ENCODE measurements at regions not wholly inside any gene's neighbourhood (a gene's known extent, or its start where the extent isn't known, plus 50 kb on each side); places are given as distances from the start of the nearest gene placed in this dataset.

DNA sequence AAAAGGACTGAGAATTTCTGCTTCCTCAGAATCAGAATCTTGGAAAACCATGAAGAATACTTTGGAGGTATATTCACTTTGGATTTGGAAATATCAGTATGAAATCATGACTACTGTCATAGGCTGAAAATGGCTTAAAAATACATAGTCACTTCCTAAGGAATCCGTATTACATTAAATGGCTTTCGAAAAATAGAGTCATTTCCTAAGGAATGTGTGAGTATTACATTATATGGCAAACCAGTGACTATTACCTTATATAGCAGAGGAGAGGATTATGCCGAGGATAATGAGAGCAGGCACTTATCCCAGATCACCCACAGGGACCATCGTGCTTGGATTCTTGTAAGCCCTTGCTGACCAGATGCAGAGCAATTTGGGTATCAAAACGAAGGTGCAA lies 1471.8 kb downstream of the EFNB2 start:
- Histone ChIP-seq H3K36me3 (ENCODE audit: low read depth) (no peaks in the 10 kb centered on the region), H3K9me2 (ENCODE audit: insufficient read depth) (no peaks in the 10 kb centered on the region), H3K4me3 (no peak overlapping the region), H3K4me2 (ENCODE audit: unreplicated experiment) (no peak overlapping the region), H3F3A (ENCODE audit: insufficient read depth) (no peaks in the 10 kb centered on the region), H3K9me3 (ENCODE audit: low read depth) (no peaks in the 10 kb centered on the region), H3K4me1 (ENCODE audit: insufficient read depth) (no peaks in the 10 kb centered on the region), H4K20me1 (ENCODE audit: insufficient read depth) (no peaks in the 10 kb centered on the region), H2AFZ (no peak overlapping the region), H3K79me2 (ENCODE audit: insufficient read depth) (no peaks in the 10 kb centered on the region), H3K9ac (no peak overlapping the region), H3K27me3 (replicated peaks; ENCODE audit: insufficient read depth) (no peaks in the 10 kb centered on the region), H3K27ac (no peak overlapping the region)
- DNase-seq = no peak
- 22 to 26% methylated on average over 5 of the region's 5 CpGs for WGBS, 2 experiments (ENCODE audit: low coverage in 1 of 2, low lambda C conversion rate in 2 of 2, missing lambda C conversion rate in 2 of 2)
- in situ Hi-C loops (cut with MboI) = no loop called here
- TF ChIP-seq EZH2 (IDR thresholded peaks at IDR 0.05; ENCODE audit: insufficient read depth, poor library complexity, severe bottlenecking) (no peak), EZH2phosphoT487 (IDR thresholded peaks at IDR 0.05; ENCODE audit: insufficient read depth, low read depth) (no peak)

DNA sequence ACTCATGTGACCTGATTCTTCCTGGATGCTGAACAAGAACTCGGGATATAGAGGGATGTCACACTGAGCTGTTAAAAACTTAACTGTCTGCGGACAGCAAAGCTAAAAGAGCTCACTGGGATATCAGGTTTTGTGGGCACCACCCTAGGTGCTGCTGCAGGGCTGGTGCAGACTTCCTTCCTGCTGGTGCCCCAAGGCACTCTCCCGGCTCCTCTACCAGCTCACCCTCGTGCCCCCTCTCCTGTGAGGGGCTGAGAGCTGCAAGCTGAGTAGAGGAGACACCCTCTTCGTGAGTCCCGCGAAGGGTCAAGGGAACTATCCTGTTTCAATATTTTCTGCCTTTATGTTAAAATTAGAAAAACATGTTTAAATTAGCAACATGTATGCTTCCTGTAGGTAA lies 1475.7 kb downstream of the EFNB2 start:
- Histone ChIP-seq H3K27ac (no peak overlapping the region), H2AFZ (no peak overlapping the region), H3F3A (ENCODE audit: insufficient read depth) (no peaks in the 10 kb centered on the region), H3K9me3 (ENCODE audit: low read depth) (no peaks in the 10 kb centered on the region), H3K9me2 (ENCODE audit: insufficient read depth) (no peaks in the 10 kb centered on the region), H3K4me3 (no peak overlapping the region), H3K36me3 (ENCODE audit: low read depth) (no peaks in the 10 kb centered on the region), H3K9ac (no peak overlapping the region), H3K27me3 (replicated peaks; ENCODE audit: insufficient read depth) (no peaks in the 10 kb centered on the region), H4K20me1 (ENCODE audit: insufficient read depth) (no peaks in the 10 kb centered on the region), H3K4me1 (ENCODE audit: insufficient read depth) (no peaks in the 10 kb centered on the region), H3K79me2 (ENCODE audit: insufficient read depth) (no peaks in the 10 kb centered on the region), H3K4me2 (ENCODE audit: unreplicated experiment) (no peak overlapping the region)
- no peak for TF ChIP-seq EZH2 (IDR thresholded peaks at IDR 0.05; ENCODE audit: insufficient read depth, poor library complexity, severe bottlenecking)
- no peak for TF ChIP-seq EZH2phosphoT487 (IDR thresholded peaks at IDR 0.05; ENCODE audit: insufficient read depth, low read depth)
- no peak for DNase-seq
- in situ Hi-C loops (cut with MboI) = no loop called here
- 35 to 37% methylated on average over 7 of the region's 7 CpGs for WGBS, 2 experiments (ENCODE audit: low coverage in 1 of 2, low lambda C conversion rate in 2 of 2, missing lambda C conversion rate in 2 of 2)

DNA sequence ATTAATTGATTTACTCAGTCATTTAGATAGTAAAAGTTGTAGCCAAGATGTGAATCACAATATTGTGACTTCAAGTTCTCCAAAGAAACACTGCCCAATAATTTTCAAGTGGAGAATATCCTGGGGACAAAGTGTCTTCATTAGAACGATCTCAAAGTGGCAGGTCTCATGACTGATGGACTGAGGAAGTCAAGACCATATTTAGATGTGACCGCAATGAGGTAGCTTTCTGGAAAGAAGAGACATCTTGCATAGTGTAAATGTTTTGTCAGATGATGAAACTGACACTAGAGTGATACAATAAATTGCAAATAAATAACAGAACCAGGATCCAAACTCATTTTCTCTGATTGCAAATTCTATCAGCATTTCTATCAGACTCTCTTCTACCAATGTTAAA lies 1476.9 kb downstream of the EFNB2 start:
- WGBS, 2 experiments (ENCODE audit: low coverage in 1 of 2, low lambda C conversion rate in 2 of 2, missing lambda C conversion rate in 2 of 2) = 22 to 34% methylated on average over 2 of the region's 2 CpGs
- Histone ChIP-seq H2AFZ (no peak overlapping the region), H3K27ac (no peak overlapping the region), H3F3A (ENCODE audit: insufficient read depth) (no peaks in the 10 kb centered on the region), H3K9me2 (ENCODE audit: insufficient read depth) (no peaks in the 10 kb centered on the region), H3K4me2 (ENCODE audit: unreplicated experiment) (no peak overlapping the region), H3K4me1 (ENCODE audit: insufficient read depth) (no peaks in the 10 kb centered on the region), H3K79me2 (ENCODE audit: insufficient read depth) (no peaks in the 10 kb centered on the region), H3K27me3 (replicated peaks; ENCODE audit: insufficient read depth) (no peaks in the 10 kb centered on the region), H3K36me3 (ENCODE audit: low read depth) (no peaks in the 10 kb centered on the region), H3K9me3 (ENCODE audit: low read depth) (no peaks in the 10 kb centered on the region), H3K4me3 (no peak overlapping the region), H3K9ac (no peak overlapping the region), H4K20me1 (ENCODE audit: insufficient read depth) (no peaks in the 10 kb centered on the region)
- in situ Hi-C loops (cut with MboI) = no loop called here
- no peak for DNase-seq
- TF ChIP-seq EZH2 (IDR thresholded peaks at IDR 0.05; ENCODE audit: insufficient read depth, poor library complexity, severe bottlenecking) (no peak), EZH2phosphoT487 (IDR thresholded peaks at IDR 0.05; ENCODE audit: insufficient read depth, low read depth) (no peak)

DNA sequence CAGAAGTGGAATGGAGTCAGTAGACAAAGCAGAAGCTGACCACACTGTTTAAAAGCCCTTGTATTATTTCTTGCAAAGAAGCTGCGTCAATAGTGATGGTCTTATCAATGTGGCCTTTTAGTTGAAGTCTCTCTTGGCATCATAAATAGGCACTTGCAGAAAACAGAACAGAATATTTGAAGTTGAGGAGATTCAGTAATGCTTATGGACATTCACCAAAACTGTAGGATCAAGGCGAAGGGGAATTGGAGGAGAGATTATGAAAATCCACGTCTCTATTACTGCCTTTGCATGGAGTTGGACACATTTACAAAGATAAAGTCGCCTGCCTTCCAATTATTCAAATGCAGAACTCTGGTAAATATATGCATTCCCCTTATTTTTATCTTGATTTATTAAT lies 1482.8 kb downstream of the EFNB2 start:
- no peak overlapping the region for H3K27ac ChIP-seq
- H3K36me3 ChIP-seq (ENCODE audit: low read depth) = no peaks in the 10 kb centered on the region
- H3K9ac ChIP-seq = no peak overlapping the region
- H4K20me1 ChIP-seq (ENCODE audit: insufficient read depth) = no peaks in the 10 kb centered on the region
- no peak for TF ChIP-seq EZH2phosphoT487 (IDR thresholded peaks at IDR 0.05; ENCODE audit: insufficient read depth, low read depth)
- no peak for TF ChIP-seq EZH2 (IDR thresholded peaks at IDR 0.05; ENCODE audit: insufficient read depth, poor library complexity, severe bottlenecking)
- DNase-seq = no peak
- H2AFZ ChIP-seq = no peak overlapping the region
- in situ Hi-C loops (cut with MboI) = no loop called here
- H3K4me2 ChIP-seq (ENCODE audit: unreplicated experiment) = no peak overlapping the region
- H3K9me2 ChIP-seq (ENCODE audit: insufficient read depth) = no peaks in the 10 kb centered on the region
- no peaks in the 10 kb centered on the region for H3K9me3 ChIP-seq (ENCODE audit: low read depth)
- no peaks in the 10 kb centered on the region for H3K79me2 ChIP-seq (ENCODE audit: insufficient read depth)
- H3K4me1 ChIP-seq (ENCODE audit: insufficient read depth) = no peaks in the 10 kb centered on the region
- no peak overlapping the region for H3K4me3 ChIP-seq
- H3F3A ChIP-seq (ENCODE audit: insufficient read depth) = no peaks in the 10 kb centered on the region
- no peaks in the 10 kb centered on the region for H3K27me3 ChIP-seq (replicated peaks; ENCODE audit: insufficient read depth)
- WGBS, 2 experiments (ENCODE audit: low coverage in 1 of 2, low lambda C conversion rate in 2 of 2, missing lambda C conversion rate in 2 of 2) = 21 to 25% methylated on average over 4 of the region's 4 CpGs

DNA sequence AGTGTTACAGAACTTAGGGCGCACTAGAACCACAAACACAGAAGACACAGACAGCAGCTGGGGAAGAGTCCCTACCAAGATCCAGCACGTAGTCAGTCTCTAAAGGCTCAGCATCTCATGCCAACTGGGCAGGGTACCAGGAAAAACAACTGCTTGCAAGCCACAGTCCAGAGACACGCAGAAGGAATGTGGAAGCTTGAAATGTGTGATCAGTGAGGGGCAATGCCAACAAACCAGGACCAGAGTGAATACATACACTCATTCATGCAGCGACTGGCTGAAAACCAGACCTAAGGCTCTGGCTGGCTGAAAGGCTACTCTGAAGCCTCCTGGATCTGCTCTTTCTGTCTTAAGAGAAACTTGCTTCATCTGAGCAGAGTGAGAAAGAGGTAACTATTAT lies 1484.8 kb downstream of the EFNB2 start:
- Histone ChIP-seq H3K27ac (no peak overlapping the region), H3K4me1 (ENCODE audit: insufficient read depth) (no peaks in the 10 kb centered on the region), H3K4me2 (ENCODE audit: unreplicated experiment) (no peak overlapping the region), H2AFZ (no peak overlapping the region), H3K79me2 (ENCODE audit: insufficient read depth) (no peaks in the 10 kb centered on the region), H3F3A (ENCODE audit: insufficient read depth) (no peaks in the 10 kb centered on the region), H4K20me1 (ENCODE audit: insufficient read depth) (no peaks in the 10 kb centered on the region), H3K4me3 (no peak overlapping the region), H3K9ac (no peak overlapping the region), H3K9me2 (ENCODE audit: insufficient read depth) (no peaks in the 10 kb centered on the region), H3K9me3 (ENCODE audit: low read depth) (no peaks in the 10 kb centered on the region), H3K27me3 (replicated peaks; ENCODE audit: insufficient read depth) (no peaks in the 10 kb centered on the region), H3K36me3 (ENCODE audit: low read depth) (no peaks in the 10 kb centered on the region)
- in situ Hi-C loops (cut with MboI) = no loop called here
- TF ChIP-seq EZH2 (IDR thresholded peaks at IDR 0.05; ENCODE audit: insufficient read depth, poor library complexity, severe bottlenecking) (no peak), EZH2phosphoT487 (IDR thresholded peaks at IDR 0.05; ENCODE audit: insufficient read depth, low read depth) (no peak)
- DNase-seq = no peak
- 23 to 29% methylated on average over 4 of the region's 4 CpGs for whole genome bisulfite sequencing, 2 experiments (ENCODE audit: low coverage in 1 of 2, low lambda C conversion rate in 2 of 2, missing lambda C conversion rate in 2 of 2)
